GM12875 (cell line): ENCODE measurements at regions not wholly inside any gene's neighbourhood (a gene's known extent, or its start where the extent isn't known, plus 50 kb on each side); places are given as distances from the start of the nearest gene placed in this dataset.

Experiments
- H3K4me3 ChIP-seq: one replicate; pipeline ENCODE4 v1.5.1; 2011; ENCODE audit warnings: low read depth, low read length, control low read depth
- TF ChIP-seq, protein P1 (sequence below): IDR thresholded peaks from 2 replicates; pipeline ENCODE4 v1.5.1; 2011; ENCODE audit warnings: low read depth, mild to moderate bottlenecking, control low read depth, inconsistent platforms, low read length, moderate library complexity, borderline replicate concordance; ENCODE audit not compliant: insufficient read depth

DNA sequence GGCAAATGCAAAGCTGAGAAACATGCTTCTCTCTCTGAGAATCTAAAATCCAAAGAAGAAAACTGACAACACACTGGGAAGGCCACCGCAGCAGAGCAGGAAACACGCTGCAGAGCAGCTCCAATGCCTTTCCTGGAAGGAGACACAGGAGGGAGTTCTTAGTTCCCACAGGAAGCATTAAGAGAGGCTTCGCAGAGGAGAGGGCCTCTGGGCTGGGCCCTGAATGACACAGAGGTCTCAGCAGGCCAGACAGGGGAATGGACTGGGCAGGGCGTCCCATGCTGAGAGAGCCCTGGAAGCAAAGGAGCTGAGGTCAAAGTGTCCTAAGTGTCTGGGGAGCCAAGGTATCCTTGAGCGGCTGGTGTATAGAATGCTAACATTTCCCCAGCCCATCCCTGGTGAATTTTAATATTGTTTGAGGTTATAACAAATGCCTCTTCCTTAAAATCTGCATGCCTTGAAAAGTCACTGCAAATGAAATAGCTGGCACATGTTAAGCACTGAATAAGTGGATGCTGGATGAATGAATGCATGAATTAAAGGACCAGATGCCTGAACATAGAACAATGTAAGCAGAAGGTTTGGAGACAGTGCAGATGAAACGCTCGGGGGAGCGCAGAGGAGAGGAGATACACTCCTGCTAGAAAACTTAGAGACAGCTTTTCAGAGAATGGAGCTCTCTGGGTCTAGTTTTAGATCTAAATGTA is 110.0 kb upstream of the SYNDIG1 start:
- H3K4me3 ChIP-seq, result no peak overlapping the region
- TF ChIP-seq, protein P1, sequence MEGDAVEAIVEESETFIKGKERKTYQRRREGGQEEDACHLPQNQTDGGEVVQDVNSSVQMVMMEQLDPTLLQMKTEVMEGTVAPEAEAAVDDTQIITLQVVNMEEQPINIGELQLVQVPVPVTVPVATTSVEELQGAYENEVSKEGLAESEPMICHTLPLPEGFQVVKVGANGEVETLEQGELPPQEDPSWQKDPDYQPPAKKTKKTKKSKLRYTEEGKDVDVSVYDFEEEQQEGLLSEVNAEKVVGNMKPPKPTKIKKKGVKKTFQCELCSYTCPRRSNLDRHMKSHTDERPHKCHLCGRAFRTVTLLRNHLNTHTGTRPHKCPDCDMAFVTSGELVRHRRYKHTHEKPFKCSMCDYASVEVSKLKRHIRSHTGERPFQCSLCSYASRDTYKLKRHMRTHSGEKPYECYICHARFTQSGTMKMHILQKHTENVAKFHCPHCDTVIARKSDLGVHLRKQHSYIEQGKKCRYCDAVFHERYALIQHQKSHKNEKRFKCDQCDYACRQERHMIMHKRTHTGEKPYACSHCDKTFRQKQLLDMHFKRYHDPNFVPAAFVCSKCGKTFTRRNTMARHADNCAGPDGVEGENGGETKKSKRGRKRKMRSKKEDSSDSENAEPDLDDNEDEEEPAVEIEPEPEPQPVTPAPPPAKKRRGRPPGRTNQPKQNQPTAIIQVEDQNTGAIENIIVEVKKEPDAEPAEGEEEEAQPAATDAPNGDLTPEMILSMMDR, result no peak

- H3K4me3 ChIP-seq, result no peak overlapping the region
- TF ChIP-seq, protein P1, result no peak
Measured at GRCh38 chr20:24357931-24358330, 111.5 kb upstream of the SYNDIG1 start.

- H3K4me3 ChIP-seq, result no peak overlapping the region
- TF ChIP-seq, protein P1, result no peak
Measured at GRCh38 chr20:24357177-24357576, 112.3 kb upstream of the SYNDIG1 start.

DNA sequence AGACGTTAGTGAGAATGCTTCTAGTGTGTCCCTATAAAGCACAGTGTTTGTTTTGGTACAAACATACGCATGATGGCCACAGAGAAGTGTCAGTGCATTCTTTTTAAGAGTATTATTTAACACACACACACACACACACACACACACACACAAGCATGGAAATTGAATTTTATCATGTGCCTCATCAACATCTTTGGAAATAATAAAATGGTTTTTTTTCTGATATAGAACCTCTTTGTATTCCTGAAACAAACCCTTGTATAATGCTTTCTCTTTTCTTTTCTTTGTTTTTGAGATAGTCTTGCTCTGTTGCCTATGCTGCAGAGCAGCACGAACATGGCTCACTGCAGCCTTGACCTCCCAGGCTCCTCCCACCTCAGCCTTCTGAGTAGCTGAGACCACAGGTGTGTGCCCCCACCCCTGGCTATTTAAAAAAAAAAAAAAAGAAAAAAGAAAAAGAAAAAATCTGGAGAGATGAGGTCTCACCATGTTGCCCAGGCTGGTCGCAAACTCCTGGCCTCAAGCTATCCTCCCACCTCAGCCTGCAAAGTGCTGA is 116.2 kb upstream of the SYNDIG1 start:
- H3K4me3 ChIP-seq, result no peak overlapping the region
- TF ChIP-seq, protein P1, result no peak

DNA sequence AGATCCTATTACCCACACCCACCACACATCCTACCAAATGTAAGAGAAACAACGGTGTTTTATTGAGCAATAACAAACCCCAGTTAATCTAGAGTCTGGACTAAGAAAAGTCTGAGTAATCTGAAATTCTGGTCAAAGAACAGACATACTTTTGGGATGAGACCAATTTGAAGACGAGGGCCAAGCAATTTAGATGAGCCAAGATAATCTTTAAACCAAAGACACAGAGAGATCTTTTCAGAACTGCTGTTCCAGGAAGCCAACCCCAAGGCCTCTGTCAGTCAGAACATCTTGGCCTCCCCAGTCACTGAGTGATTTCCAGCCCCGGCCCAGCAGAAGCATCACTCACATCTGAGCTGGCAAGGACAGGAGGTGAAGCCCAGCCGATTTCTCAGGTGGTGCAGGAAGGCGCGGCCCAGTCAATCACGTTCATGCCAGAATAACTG is 118.5 kb upstream of the SYNDIG1 start:
- TF ChIP-seq, protein P1, result no peak

GRCh38 chr20:24341781-24342180 is 127.6 kb upstream of the SYNDIG1 start:
- TF ChIP-seq, protein P1, result no peak
- no peak overlapping the region for H3K4me3 ChIP-seq

More for the DNA sequence above, 118.5 kb upstream of the SYNDIG1 start:
- no peak overlapping the region for H3K4me3 ChIP-seq

GRCh38 chr20:24340933-24341332 is 128.5 kb upstream of the SYNDIG1 start:
- TF ChIP-seq, protein P1, result no peak
- no peak overlapping the region for H3K4me3 ChIP-seq
